ENCODE measurements at regions not wholly inside any gene's neighbourhood (a gene's known extent, or its start where the extent isn't known, plus 50 kb on each side); places are given as distances from the start of the nearest gene placed in this dataset.
"Not testable (repeated sequence)": the region's sequence is repeated elsewhere in the genome, so short reads cannot be mapped to it uniquely, and the experiment has no call there.

GRCh38 chr7:52254396-52255010 lies 780.9 kb upstream of the POM121L12 start:
- DNase-seq: no peak

DNA sequence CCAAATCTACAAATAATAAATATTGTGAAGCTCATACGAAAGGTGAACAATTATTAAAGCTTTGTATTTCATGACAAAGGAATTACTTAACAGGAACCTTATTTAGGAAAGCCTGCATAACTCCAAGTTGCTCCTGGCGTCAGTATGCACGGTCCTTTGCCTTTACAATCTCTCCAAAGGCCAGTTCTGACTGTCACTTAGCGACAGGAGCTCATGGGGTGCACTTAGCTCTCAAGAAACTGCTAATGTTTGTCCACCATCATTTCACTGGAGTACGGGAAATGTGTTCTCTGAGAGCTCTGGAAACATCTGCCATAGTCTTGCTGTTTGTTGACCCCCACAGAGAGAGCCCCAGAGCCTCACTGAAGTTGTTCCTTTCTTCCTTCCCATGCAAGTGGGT lies 781.5 kb upstream of the POM121L12 start:
- no peak for DNase-seq

DNA sequence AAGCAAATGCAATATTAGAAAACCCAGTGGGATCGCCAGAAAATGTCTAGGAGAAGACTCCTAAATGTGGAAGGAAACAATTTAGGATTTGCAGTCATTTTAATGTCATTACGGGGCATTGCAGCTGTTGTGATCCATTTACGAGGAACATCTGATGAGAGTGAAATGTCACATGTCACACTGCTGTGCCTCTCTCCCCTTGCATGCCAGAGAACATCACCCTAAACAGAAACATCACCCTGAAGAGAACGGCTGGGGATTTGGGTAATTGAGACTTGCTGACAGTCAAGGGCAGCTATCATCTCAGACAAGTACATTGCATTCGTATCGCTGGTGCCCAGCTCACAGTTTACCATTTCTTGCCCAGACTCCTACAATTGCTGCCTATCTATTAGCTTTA lies 785.7 kb upstream of the POM121L12 start:
- DNase-seq: no peak

DNA sequence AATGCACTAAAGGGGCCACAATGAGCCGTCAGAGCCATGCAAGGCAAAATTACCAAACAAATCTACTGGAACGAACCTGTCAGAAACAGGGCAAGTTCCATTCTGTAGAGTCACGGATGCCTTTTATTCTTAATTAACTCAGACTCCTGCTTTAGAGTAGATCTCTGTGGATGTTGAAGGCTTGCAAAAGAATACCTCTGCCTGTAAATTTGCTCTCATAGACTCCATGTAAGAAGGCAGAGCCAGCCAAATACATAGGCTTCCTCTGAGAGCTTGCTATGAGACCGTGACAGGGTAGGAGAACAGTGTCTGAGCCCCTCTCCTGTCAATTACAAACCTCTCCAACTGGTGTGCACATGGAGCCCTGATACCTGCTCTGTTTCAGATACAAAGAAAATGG lies 787.9 kb upstream of the POM121L12 start:
- DNase-seq: no peak

DNA sequence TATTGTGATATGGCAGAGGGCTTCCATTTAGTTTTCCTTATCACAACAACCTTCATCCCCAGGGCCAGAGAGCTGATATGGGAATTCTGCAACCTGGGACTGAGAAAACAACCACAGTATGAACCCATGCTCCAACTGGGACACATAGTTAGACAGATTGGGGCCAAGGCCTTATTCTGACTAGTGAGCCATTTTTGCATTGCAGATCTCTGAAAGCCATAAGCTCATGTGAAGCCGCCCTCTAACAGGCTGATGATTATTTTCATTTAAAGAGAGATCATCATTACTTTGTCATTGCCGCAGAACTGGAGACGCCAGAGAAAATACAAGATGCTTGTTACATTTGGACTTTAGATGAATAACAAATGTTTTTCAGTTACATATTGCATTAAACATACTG lies 791.7 kb upstream of the POM121L12 start:
- no peak for DNase-seq

GRCh38 chr7:52233248-52233647 lies 802.2 kb upstream of the POM121L12 start:
- DNase-seq: no peak

DNA sequence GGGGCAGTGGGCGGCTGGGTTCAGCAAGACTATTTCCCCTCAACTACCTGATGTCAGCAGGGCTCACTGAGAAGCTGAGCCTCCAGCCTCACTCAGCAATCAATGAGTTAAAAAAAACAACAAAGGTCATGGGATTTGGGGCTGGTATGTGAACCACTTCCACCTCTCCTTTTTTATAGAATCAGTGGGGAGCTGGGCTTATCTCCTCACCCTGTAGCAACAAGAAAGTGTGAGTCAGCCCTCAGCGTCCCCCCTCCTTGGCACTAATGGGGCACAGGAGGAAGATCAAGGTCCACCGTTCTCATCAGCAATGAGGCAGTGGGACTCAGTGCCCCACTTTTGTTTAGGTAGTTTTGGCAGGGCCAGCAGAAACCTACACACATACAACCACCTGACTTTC lies 823.5 kb upstream of the POM121L12 start:
- DNase-seq: no peak

- no peak for DNase-seq
These were observed 825.8 kb upstream of the POM121L12 start for GRCh38 chr7:52209614-52210013.

GRCh38 chr7:52197221-52197620 lies 838.2 kb upstream of the POM121L12 start:
- no peak for DNase-seq

DNA sequence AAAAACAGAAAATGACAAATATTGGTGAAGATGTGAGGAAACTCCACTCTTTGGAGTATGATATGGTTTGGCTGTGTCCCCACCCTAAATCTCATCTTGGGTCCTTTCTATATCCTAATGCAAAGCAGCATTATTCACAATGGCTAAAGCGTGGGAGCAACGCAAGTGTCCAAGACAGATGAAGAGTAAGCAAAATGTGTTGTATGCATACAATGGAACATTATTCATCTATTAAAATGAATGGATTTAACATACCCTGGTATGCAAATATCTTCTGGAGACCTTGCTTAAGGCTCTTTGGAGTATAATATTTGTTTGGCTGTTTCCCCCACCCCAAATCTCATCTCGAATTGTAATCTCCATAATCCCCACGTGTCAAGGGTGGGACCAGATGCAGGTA lies 839.8 kb upstream of the POM121L12 start:
- no peak for DNase-seq

GRCh38 chr7:52189153-52189778 lies 846.2 kb upstream of the POM121L12 start:
- DNase-seq: no peak

DNA sequence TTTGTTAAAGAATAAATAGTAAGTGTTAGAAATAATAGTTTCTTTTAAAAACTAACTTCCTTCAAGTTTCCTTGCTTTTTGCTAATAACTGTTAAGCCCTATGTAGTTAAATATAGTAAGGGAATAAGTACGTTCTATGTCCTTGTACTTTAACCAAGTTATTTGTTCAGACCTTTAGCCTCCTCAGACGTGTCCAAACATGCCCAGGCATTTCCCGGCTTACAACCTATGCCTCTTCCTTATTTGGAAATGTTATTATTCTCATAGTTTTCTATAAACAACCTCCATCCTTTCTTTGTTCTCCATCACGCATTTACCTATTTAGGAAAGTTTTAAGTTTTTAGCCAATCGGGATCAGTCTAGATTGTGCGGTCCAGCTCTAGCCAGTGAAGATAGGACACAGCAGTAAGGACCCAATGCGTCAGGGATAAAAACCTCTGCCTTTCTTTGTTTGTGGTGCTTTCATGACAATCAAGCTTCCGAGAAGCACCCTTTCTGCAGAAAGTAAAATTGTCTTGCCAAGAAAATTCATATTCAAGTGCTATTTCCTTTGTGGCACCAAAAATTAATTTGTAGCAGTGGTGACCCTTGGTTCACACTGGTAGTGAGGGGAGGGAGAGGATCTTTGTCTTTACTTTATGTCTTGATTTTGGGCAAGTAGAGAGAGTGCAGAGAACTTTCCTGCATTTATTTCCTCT lies 851.3 kb upstream of the POM121L12 start:
- DNase-seq: no peak

- no peak for DNase-seq
These were observed 855.5 kb upstream of the POM121L12 start for GRCh38 chr7:52179934-52180333.

DNA sequence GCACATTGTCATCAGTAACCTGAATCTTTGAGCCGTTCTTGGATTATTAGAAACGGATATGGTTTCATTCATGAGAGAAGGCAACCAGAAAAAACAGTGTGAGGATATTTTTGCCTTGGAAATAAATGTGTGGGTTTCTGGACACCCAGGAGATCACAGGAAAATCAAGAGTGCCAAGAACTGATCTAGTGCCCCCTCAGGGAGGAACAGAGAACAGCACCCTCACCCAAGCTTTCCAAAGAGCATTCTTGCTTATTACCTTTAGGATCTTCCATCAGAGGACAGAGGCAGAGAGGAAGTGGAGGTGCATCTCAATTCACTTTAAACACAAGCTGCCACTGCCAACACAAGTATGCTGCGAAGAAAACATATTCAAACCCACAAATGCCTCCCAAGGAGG lies 851.5 kb upstream of the COBL start:
- DNase-seq: no peak

GRCh38 chr7:52163311-52163710 lies 846.7 kb upstream of the COBL start:
- no peak for DNase-seq

DNA sequence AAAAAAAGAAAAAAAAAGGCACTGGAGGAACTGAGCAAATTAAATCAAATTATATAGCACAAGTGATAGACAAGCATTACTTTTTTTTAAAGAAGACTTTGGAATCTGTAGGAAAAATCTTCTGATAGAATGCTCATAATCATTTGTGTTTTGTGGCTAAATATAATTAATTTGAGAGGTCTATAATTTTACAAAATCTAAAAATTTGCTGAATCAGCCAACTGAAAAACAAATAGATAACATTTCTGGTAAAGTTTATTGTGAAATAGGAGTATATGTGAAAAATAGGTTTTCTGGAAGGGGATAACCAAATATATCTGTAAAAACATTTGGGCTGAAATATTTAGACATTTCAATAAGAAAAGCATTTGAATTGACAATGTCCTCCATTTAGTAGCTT lies 844.9 kb upstream of the COBL start:
- no peak for DNase-seq

DNA sequence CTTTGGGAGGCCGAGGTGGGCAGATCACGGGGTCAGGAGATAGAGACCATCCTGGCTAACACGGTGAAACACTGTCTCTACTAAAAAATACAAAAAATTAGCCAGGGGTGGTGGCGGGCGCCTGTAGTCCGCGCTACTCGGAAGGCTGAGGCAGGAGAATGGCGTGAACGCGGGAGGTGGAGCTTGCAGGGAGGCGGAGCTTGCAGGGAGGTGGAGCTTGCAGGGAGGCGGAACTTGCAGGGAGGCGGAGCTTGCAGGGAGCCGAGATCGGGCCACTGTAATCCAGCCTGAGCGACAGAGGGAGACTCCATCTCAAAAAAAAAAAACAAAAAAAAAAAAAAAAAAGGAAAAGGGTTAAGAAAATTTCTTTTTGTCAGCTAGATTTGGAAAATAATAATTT lies 842.8 kb upstream of the COBL start:
- DNase-seq: not testable (repeated sequence)

GRCh38 chr7:52154382-52154781 lies 837.8 kb upstream of the COBL start:
- DNase-seq: no peak

DNA sequence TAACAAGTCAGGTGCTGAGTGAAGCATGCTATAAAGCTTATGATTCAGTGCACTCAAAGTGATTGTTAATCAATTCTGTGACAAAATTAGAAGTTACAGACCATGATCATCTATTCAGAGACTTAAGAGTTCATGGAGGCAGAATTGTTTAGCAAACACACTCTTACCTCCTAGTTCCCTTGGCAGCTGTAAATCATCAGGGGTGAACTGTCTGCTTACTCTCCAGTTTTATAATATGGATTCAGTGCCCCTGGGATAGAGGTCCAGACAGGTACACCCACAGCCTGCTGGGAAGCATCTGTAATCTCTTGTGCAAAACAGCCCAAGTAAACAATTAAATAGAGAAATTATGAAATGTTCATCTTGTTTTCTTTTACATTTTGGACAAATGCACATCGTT lies 835.0 kb upstream of the COBL start:
- DNase-seq: no peak

GRCh38 chr7:52150952-52151351 lies 834.3 kb upstream of the COBL start:
- DNase-seq: no peak

DNA sequence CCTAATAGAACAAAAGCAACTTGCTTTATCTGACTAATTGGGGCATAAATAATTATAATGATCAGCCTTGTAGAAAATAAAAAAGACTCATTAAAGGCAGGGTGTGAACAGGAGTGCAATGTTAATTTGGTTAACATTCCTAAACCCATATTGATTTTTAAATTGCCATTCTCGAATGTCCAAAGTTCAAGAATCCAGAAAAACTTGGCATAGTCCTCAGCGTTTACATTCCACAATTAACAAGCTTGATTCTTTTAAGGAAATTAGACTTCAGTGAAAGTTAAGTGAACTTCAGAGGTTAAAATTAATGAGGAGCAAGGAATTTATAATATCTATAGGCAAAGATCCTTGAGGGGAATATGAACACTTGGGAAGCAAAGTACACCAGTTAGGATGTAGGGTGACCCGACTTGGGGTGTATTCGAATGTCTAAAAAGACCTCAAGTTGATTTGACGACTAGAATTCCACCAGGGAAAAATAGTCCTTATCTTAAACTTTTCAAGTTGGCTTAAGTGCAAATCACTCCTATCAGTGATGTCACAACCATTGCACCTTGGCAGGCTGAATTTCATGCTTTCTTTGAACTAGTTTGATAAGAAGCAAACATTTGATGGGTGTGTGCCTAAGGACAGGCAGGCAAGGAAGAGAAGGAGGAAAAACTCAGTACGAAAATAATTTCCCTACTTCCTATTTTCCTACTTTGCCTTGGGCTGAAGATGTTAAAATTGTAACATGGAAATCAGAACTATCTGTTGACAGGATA lies 830.4 kb upstream of the COBL start:
- DNase-seq: no peak

DNA sequence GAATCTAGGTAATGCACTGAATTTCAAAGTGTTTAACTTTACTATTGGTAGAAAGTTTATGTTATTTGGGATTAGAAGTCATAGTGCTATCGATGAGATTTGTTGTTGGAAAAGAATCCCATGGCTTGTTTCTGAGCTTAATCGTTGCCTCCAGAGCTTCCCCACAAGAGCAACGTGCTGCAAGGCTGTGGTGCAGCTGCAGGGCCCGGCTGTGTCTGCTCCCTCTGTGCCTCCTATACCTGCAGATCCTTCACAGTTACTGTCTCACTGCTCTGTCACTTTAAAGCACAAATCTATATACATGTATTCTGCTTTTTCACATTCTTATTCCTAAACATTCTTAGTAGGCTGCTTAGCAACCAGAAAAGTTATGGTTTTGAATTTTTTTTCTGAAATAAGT lies 826.6 kb upstream of the COBL start:
- no peak for DNase-seq

- DNase-seq: no peak
These were observed 824.2 kb upstream of the COBL start for GRCh38 chr7:52140851-52141250.

Measured in C1 segment of cervical spinal cord (tissue), 14 donors.